Heart right ventricle (tissue), 16 donors: ENCODE measurements at regions not wholly inside any gene's neighbourhood (a gene's known extent, or its start where the extent isn't known, plus 50 kb on each side); places are given as distances from the start of the nearest gene placed in this dataset.

Source experiments
- ATAC-seq, 8 donors: fragments of 200-7000 bp; cut with Tn5 transposase; one replicate each; pipeline ENCODE4 v1.9.1; 2020; ENCODE audit warnings: mild to moderate bottlenecking in 8 of 8, moderate library complexity in 8 of 8, moderate number of reproducible peaks in 1 of 8
- DNase-seq, 2 donors: peaks; one replicate each; pipeline ENCODE4 v3.0.0-alpha.2; 2020
- H3K27ac ChIP-seq, 10 donors: fragments of 200-600 bp; sonication (generic) in 2 of 10; one replicate each; pipeline versions ENCODE4 v1.5.0 to v1.8.0; 2020 to 2022; ENCODE audit warnings: mild to moderate bottlenecking in 3 of 10
- H3K27me3 ChIP-seq, 7 donors: fragments of 200-600 bp; one replicate each; pipeline ENCODE4 v1.8.0; 2021 to 2022; ENCODE audit warnings: mild to moderate bottlenecking in 2 of 7
- H3K36me3 ChIP-seq, 9 donors: fragments of 200-600 bp; sonication (generic) in 1 of 9; one replicate each; pipeline versions ENCODE4 v1.5.0 to v1.8.0; 2020 to 2022; ENCODE audit warnings: mild to moderate bottlenecking in 2 of 9
- H3K4me1 ChIP-seq, 9 donors: fragments of 200-600 bp; sonication (generic) in 1 of 9; one replicate each; pipeline versions ENCODE4 v1.5.0 to v1.8.0; 2020 to 2022; ENCODE audit warnings: mild to moderate bottlenecking in 4 of 9
- H3K4me3 ChIP-seq, 10 donors: fragments of 200-600 bp; sonication (generic) in 2 of 10; one replicate each; pipeline versions ENCODE4 v1.5.0 to v1.8.0; 2020 to 2022; ENCODE audit warnings: mild to moderate bottlenecking in 7 of 10, moderate library complexity in 2 of 10
- H3K9me3 ChIP-seq, 11 donors: fragments of 200-600 bp in 10 of 11; sonication (generic) in 2 of 11; one replicate each; pipeline versions ENCODE4 v1.5.0 to v1.8.0; 2013 to 2022; ENCODE audit warnings: mild to moderate bottlenecking in 2 of 11, control low read depth in 1 of 11, moderate library complexity in 1 of 11
- CTCF ChIP-seq, 9 donors: fragments of 200-600 bp; sonication (generic) in 2 of 9; IDR thresholded peaks; one replicate each; pipeline versions ENCODE4 v1.5.0 to v1.8.0; 2021 to 2022; ENCODE audit warnings: antibody characterized with exemption in 9 of 9, mild to moderate bottlenecking in 5 of 9, moderate library complexity in 1 of 9
- WGBS, 2 donors: extraction: QIAGEN DNeasy Blood & Tissue Kit; methylation state at CpG; one replicate each; pipeline ENCODE4 v1.1.7; 2013; ENCODE audit warnings: inconsistent platforms in 1 of 2; 5-methylcytosine and 5-hydroxymethylcytosine counted together
- intact Hi-C, 10 donors: fragments of 100-400 bp; cut with DNase I; formaldehyde crosslinking; loops; one replicate each; pipeline versions ENCODE4 v1.11.1 to v1.14.2; 2022
- donor health status: Arrhythmogenic right ventricular cardiomyopathy.
- donor health status: ischemic (EF 13 %, LVEDD 7.1; RV severe dilation, severe dysfunction).
- donor health status: healthy with polysubstance abuse.
- donor health status: DM: no; HTN: yes; CAD: no.
- donor health status: DM: no; HTN: no; CAD: no.
- donor health status: ischemic (EF 25% LVEDD 6.9; RV normal size, moderate dysfunction).
- donor health status: ischemic (EF 25% LVEDD 5.7; RV mildly dilated, moderate dysfunction).
- donor health status: healthy.
- donor health status: DM: yes; HTN: yes; CAD: no.
- donor health status: Ischemic cardiomyopathy.
- donor health status: ischemic (EF 35%, LVEDD 5.7; RV mildly dilated, moderate dysfunction).
- donor health status: nonischemic (EF 11% LVEDD 7.7; RV severe dilation, severe dysfunction).
- donor health status: DM: yes; HTN: yes; CAD: no.
- donor health status: PGD.
- donor health status: ischemic (EF 29% LVEDD 5.4; RV normal size, mild dysfunction).
- donor health status: nonischemic (EF 23%, LVEDD 6.1; RV moderate dilation, normal function).

GRCh38 chr18:46291149-46291548, 187.0 kb downstream of the HAUS1 start:
- H3K4me3 ChIP-seq: no peak overlapping the region
- H3K27ac ChIP-seq: no peak overlapping the region
- no peaks in the 10 kb centered on the region for H3K9me3 ChIP-seq
- ATAC-seq (no peak), DNase-seq (no peak)
- no peaks in the 10 kb centered on the region for H3K27me3 ChIP-seq
- no peaks in the 10 kb centered on the region for H3K36me3 ChIP-seq
- H3K4me1 ChIP-seq: peaks cover 0 to 18% (median 0%) of the 10 kb centered on the region in 9 donors
- peak in 2 of 9 donors; percentile 7 to 10 for TF ChIP-seq CTCF (IDR thresholded peaks at IDR 0.05)
- intact Hi-C loops: loop anchor here in 2 of 10 donors (10.0 kb wide), 2 partner anchors 114 to 184 kb away; no protein-coding TSS in a partner anchor
- 83 to 92% methylated on average over 4 of the region's 4 CpGs for WGBS, 2 donors

- DNase-seq (no peak), ATAC-seq (no peak)
- Histone ChIP-seq H3K27ac (no peak overlapping the region), H3K4me1 (peaks cover 0 to 18% (median 0%) of the 10 kb centered on the region in 9 donors), H3K36me3 (no peaks in the 10 kb centered on the region), H3K4me3 (no peak overlapping the region), H3K9me3 (no peaks in the 10 kb centered on the region), H3K27me3 (no peaks in the 10 kb centered on the region)
- no peak for TF ChIP-seq CTCF (IDR thresholded peaks at IDR 0.05)
- 45 to 59% methylated on average over 5 of the region's 5 CpGs for WGBS, 2 donors
- intact Hi-C loops: loop anchor here in 2 of 10 donors (10.0 kb wide), 2 partner anchors 111 to 181 kb away; no protein-coding TSS in a partner anchor
Measured at GRCh38 chr18:46293742-46294181, 189.6 kb downstream of the HAUS1 start.

GRCh38 chr18:46294318-46294717, 190.1 kb downstream of the HAUS1 start:
- intact Hi-C loops: loop anchor here in 2 of 10 donors (10.0 kb wide), 2 partner anchors 110 to 180 kb away; no protein-coding TSS in a partner anchor
- peaks cover 0 to 18% (median 0%) of the 10 kb centered on the region in 9 donors for H3K4me1 ChIP-seq
- ATAC-seq (no peak), DNase-seq (no peak)
- WGBS, 2 donors: 95 to 96% methylated on average over 3 of the region's 3 CpGs
- H3K27me3 ChIP-seq: no peaks in the 10 kb centered on the region
- no peaks in the 10 kb centered on the region for H3K36me3 ChIP-seq
- H3K9me3 ChIP-seq: no peaks in the 10 kb centered on the region
- H3K4me3 ChIP-seq: no peak overlapping the region
- no peak overlapping the region for H3K27ac ChIP-seq
- no peak for TF ChIP-seq CTCF (IDR thresholded peaks at IDR 0.05)

GRCh38 chr18:46294751-46295150, 190.6 kb downstream of the HAUS1 start:
- Histone ChIP-seq H3K4me3 (no peak overlapping the region), H3K27me3 (no peaks in the 10 kb centered on the region), H3K4me1 (peaks cover 0 to 18% (median 0%) of the 10 kb centered on the region in 9 donors), H3K27ac (no peak overlapping the region), H3K9me3 (no peaks in the 10 kb centered on the region), H3K36me3 (no peaks in the 10 kb centered on the region)
- DNase-seq (no peak), ATAC-seq (no peak)
- TF ChIP-seq CTCF (IDR thresholded peaks at IDR 0.05): no peak
- WGBS, 2 donors: 95 to 96% methylated on average over 5 of the region's 5 CpGs
- intact Hi-C loops: loop anchor here in 2 of 10 donors (10.0 kb wide), 2 partner anchors 110 to 180 kb away; no protein-coding TSS in a partner anchor
